IMR-90 (cell line): ENCODE measurements at regions not wholly inside any gene's neighbourhood (a gene's known extent, or its start where the extent isn't known, plus 50 kb on each side); places are given as distances from the start of the nearest gene placed in this dataset.

Experiments
- ATAC-seq: fragments of 200-7000 bp; cut with Tn5 transposase; 2 replicates; pipeline ENCODE4 v1.9.1; 2020; ENCODE audit warnings: low read depth, mild to moderate bottlenecking, moderate library complexity
- BruUV-seq: library from RNA; stranded (reverse); fragments of 400-500 nt; replicated peaks from 2 replicates; lab custom pipeline; 2021; lab: Mats Ljungman, UMichigan
- CTCF ChIA-PET: fragments of 300-600 bp; formaldehyde crosslinking; extraction: SDS; loops from one replicate; lab custom pipeline; 2021; ENCODE audit warnings: antibody characterized with exemption; lab: Yijun Ruan, JAX
- POLR2A ChIA-PET: fragments of 300-600 bp; sonication (Branson Sonifier 250); formaldehyde crosslinking; loops from one replicate; lab custom pipeline; 2022; ENCODE audit warnings: antibody characterized with exemption; ENCODE audit not compliant: unreplicated experiment; lab: Charles Lee
- DNase-seq: peaks from one replicate; pipeline ENCODE4 v3.0.0; 2013
- H2AFZ ChIP-seq: replicated peaks from 2 replicates; pipeline ENCODE3; 2013; ENCODE audit warnings: low read length, mild to moderate bottlenecking; ENCODE audit not compliant: poor library complexity
- H2AK5ac ChIP-seq: 2 replicates; pipeline ENCODE4 v1.6.1; 2013; ENCODE audit warnings: low read depth, low read length, inconsistent platforms
- H2AK9ac ChIP-seq: replicated peaks from 2 replicates; pipeline ENCODE3; 2013; ENCODE audit warnings: mild to moderate bottlenecking, low read depth, low read length, moderate library complexity; ENCODE audit not compliant: poor library complexity
- H2BK120ac ChIP-seq: 2 replicates; pipeline ENCODE4 v1.6.1; 2013; ENCODE audit warnings: low read depth, low read length, inconsistent platforms
- H2BK15ac ChIP-seq: 3 replicates; pipeline ENCODE4 v1.6.1; 2013; ENCODE audit warnings: low read depth, low read length, inconsistent platforms
- H2BK20ac ChIP-seq: 2 replicates; pipeline ENCODE4 v1.6.1; 2013; ENCODE audit warnings: low read depth, mild to moderate bottlenecking, inconsistent platforms, low read length, moderate library complexity
- H2BK5ac ChIP-seq: 2 replicates; pipeline ENCODE4 v1.6.1; 2013; ENCODE audit warnings: mild to moderate bottlenecking, low read depth, low read length, inconsistent platforms; ENCODE audit not compliant: poor library complexity, severe bottlenecking
- H3K14ac ChIP-seq: replicated peaks from 2 replicates; pipeline ENCODE4 v1.6.1; 2013; ENCODE audit warnings: low read depth, low read length, inconsistent platforms
- H3K18ac ChIP-seq: 2 replicates; pipeline ENCODE4 v1.6.1; 2013; ENCODE audit warnings: low read depth, low read length, control low read depth
- H3K23ac ChIP-seq: 2 replicates; pipeline ENCODE4 v1.6.1; 2013; ENCODE audit warnings: low read depth, low read length, inconsistent platforms
- H3K27ac ChIP-seq: 2 replicates; pipeline ENCODE4 v1.5.1; 2013; ENCODE audit warnings: mild to moderate bottlenecking, control low read depth, low read length; ENCODE audit not compliant: insufficient read depth
- H3K27me3 ChIP-seq: 2 replicates; pipeline ENCODE4 v1.6.1; 2013; ENCODE audit warnings: low read length; ENCODE audit not compliant: control insufficient read depth, insufficient read depth
- H3K36me3 ChIP-seq: 2 replicates; pipeline ENCODE4 v1.6.1; 2013; ENCODE audit warnings: low read length, mixed read lengths; ENCODE audit not compliant: control insufficient read depth, insufficient read depth
- H3K4ac ChIP-seq: 2 replicates; pipeline ENCODE4 v1.6.1; 2013; ENCODE audit warnings: low read depth, low read length, inconsistent platforms
- H3K4me1 ChIP-seq: 2 replicates; pipeline ENCODE4 v1.6.1; 2013; ENCODE audit warnings: low read length, mixed read lengths; ENCODE audit not compliant: control insufficient read depth, insufficient read depth
- H3K4me2 ChIP-seq: 2 replicates; pipeline ENCODE4 v1.6.1; 2013; ENCODE audit warnings: low read depth, mild to moderate bottlenecking, control low read depth, low read length, moderate library complexity
- H3K4me3 ChIP-seq: 2 replicates; pipeline ENCODE4 v1.5.1; 2013; ENCODE audit warnings: low read depth, mild to moderate bottlenecking, control low read depth, low read length, moderate library complexity; ENCODE audit not compliant: insufficient read depth
- H3K56ac ChIP-seq: 2 replicates; pipeline ENCODE4 v1.6.1; 2013; ENCODE audit warnings: low read length, inconsistent platforms; ENCODE audit not compliant: insufficient read depth; ENCODE audit errors: extremely low read depth
- H3K79me1 ChIP-seq, 2 experiments: 2 replicates each; pipeline ENCODE4 v1.6.1; 2013; ENCODE audit warnings: low read length in 2 of 2, inconsistent platforms in 1 of 2, low read depth in 1 of 2
- H3K9ac ChIP-seq: 2 replicates; pipeline ENCODE4 v1.6.1; 2013; ENCODE audit warnings: low read depth, low read length, control low read depth
- H3K9me1 ChIP-seq: 2 replicates; pipeline ENCODE4 v1.6.1; 2013; ENCODE audit warnings: low read length, inconsistent platforms; ENCODE audit not compliant: insufficient read depth
- H3K9me3 ChIP-seq: 2 replicates; pipeline ENCODE4 v1.6.1; 2013; ENCODE audit warnings: low read length; ENCODE audit not compliant: control insufficient read depth, insufficient read depth
- H4K20me1 ChIP-seq: 2 replicates; pipeline ENCODE4 v1.6.1; 2013; ENCODE audit warnings: low read length, inconsistent platforms; ENCODE audit not compliant: insufficient read depth
- H4K5ac ChIP-seq: 2 replicates; pipeline ENCODE4 v1.6.1; 2013; ENCODE audit warnings: mild to moderate bottlenecking, low read depth, low read length, control low read depth
- H4K8ac ChIP-seq, 2 experiments: 2 replicates each; pipeline ENCODE4 v1.6.1; 2013; ENCODE audit warnings: low read depth in 2 of 2, low read length in 2 of 2, control low read depth in 1 of 2, inconsistent platforms in 1 of 2
- H4K91ac ChIP-seq: 2 replicates; pipeline ENCODE4 v1.6.1; 2013; ENCODE audit warnings: low read depth, low read length, inconsistent platforms; ENCODE audit not compliant: insufficient read depth
- BHLHE40 ChIP-seq: fragments of 150-350 bp; IDR thresholded peaks from 2 replicates; pipeline ENCODE4 v1.6.1; 2016; ENCODE audit warnings: mild to moderate bottlenecking, low read depth, low read length
- CEBPB ChIP-seq: IDR thresholded peaks from 2 replicates; pipeline ENCODE4 v1.6.1; 2012; ENCODE audit warnings: low read depth, low read length, improper control_type of control experiment
- CHD1 ChIP-seq: IDR thresholded peaks from 2 replicates; pipeline ENCODE4 v1.6.1; 2012; ENCODE audit warnings: low read depth, low read length, improper control_type of control experiment
- FOS ChIP-seq: fragments of 150-350 bp; IDR thresholded peaks from 2 replicates; pipeline ENCODE4 v1.6.1; 2016; ENCODE audit warnings: low read depth, low read length
- MAFK ChIP-seq: IDR thresholded peaks from 2 replicates; pipeline ENCODE4 v1.6.1; 2012; ENCODE audit warnings: low read depth, low read length, improper control_type of control experiment
- MAZ ChIP-seq: IDR thresholded peaks from 2 replicates; pipeline ENCODE4 v1.6.1; 2012; ENCODE audit warnings: low read depth, mild to moderate bottlenecking, low read length, improper control_type of control experiment, moderate library complexity, borderline replicate concordance
- MXI1 ChIP-seq: IDR thresholded peaks from 2 replicates; pipeline ENCODE4 v1.6.1; 2012; ENCODE audit warnings: low read depth, mild to moderate bottlenecking, low read length, moderate library complexity, borderline replicate concordance
- NFE2L2 ChIP-seq: fragments of 150-350 bp; IDR thresholded peaks from 2 replicates; pipeline ENCODE4 v1.6.1; 2016; ENCODE audit warnings: low read depth, mild to moderate bottlenecking, low read length
- POLR2A ChIP-seq: IDR thresholded peaks from 2 replicates; pipeline ENCODE4 v1.6.1; 2012; ENCODE audit warnings: mild to moderate bottlenecking, low read depth, low read length
- RAD21 ChIP-seq: IDR thresholded peaks from 2 replicates; pipeline ENCODE4 v1.6.1; 2012; ENCODE audit warnings: low read length, improper control_type of control experiment
- RCOR1 ChIP-seq: IDR thresholded peaks from 2 replicates; pipeline ENCODE4 v1.6.1; 2012; ENCODE audit warnings: mild to moderate bottlenecking, low read length, improper control_type of control experiment; ENCODE audit not compliant: insufficient replicate concordance
- RFX5 ChIP-seq: IDR thresholded peaks from 2 replicates; pipeline ENCODE4 v1.8.0; 2012; ENCODE audit warnings: low read depth, mild to moderate bottlenecking, low read length, moderate library complexity
- SMC3 ChIP-seq: fragments of 150-350 bp; IDR thresholded peaks from 2 replicates; pipeline ENCODE4 v1.6.1; 2016; ENCODE audit warnings: low read depth, mild to moderate bottlenecking, antibody characterized with exemption, low read length, moderate library complexity
- USF2 ChIP-seq: fragments of 150-350 bp; IDR thresholded peaks from 2 replicates; pipeline ENCODE4 v1.6.1; 2017; ENCODE audit warnings: mild to moderate bottlenecking, antibody characterized with exemption, low read length, low read depth
- WGBS, 2 experiments: methylation state at CpG; one replicate each; pipeline versions ENCODE4 v1.1.5 to v1.1.7; 2013; ENCODE audit warnings: missing lambda C conversion rate in 2 of 2; ENCODE audit not compliant: insufficient read length in 1 of 2; ENCODE audit errors: extremely low coverage in 2 of 2; 5-methylcytosine and 5-hydroxymethylcytosine counted together
- dilution Hi-C: fragments of 300-500 bp; cut with HindIII; formaldehyde crosslinking; loops from one replicate; pipeline ENCODE4 v1.14.3; 2018; ENCODE audit warnings: low sequenced_read_pairs; ENCODE audit not compliant: unreplicated experiment
- in situ Hi-C: fragments of 300-500 bp; cut with MboI; formaldehyde crosslinking; loops from 3 replicates; pipeline ENCODE4 v1.14.3; 2019; ENCODE audit warnings: low sequenced_read_pairs, inconsistent platforms, mixed read lengths
- intact Hi-C: fragments of 100-400 bp; cut with micrococcal nuclease; formaldehyde crosslinking; loops from 2 replicates; pipeline ENCODE4 v1.10.0; 2022
- TF ChIP-seq, protein P1 (sequence below): fragments of 150-350 bp; IDR thresholded peaks from 2 replicates; pipeline ENCODE4 v1.6.1; 2016; ENCODE audit warnings: low read depth, mild to moderate bottlenecking, low read length, moderate library complexity, borderline replicate concordance

- BruUV-seq: no TSS peak
- Histone ChIP-seq H2AK9ac (no peak overlapping the region), H3K27ac (no peak overlapping the region), H4K5ac (no peak overlapping the region), H2AK5ac (peak overlapping the region; percentile 37; the same call in 1 of the 2 replicates), H2BK120ac (no peak overlapping the region), H2AFZ (no peak overlapping the region), H3K9ac (no peak overlapping the region), H3K56ac (no peak overlapping the region), H2BK15ac (no peak overlapping the region), H3K4me2 (no peak overlapping the region), H3K18ac (no peak overlapping the region), H2BK20ac (no peak overlapping the region), H3K9me3 (no peaks in the 10 kb centered on the region), H3K4me3 (no peak overlapping the region), H3K27me3 (no peaks in the 10 kb centered on the region), H4K20me1 (no peaks in the 10 kb centered on the region), H3K9me1 (peaks cover 8% of the 10 kb centered on the region), H3K4me1 (peaks cover 16% of the 10 kb centered on the region), H2BK5ac (no peak overlapping the region), H4K91ac (no peak overlapping the region), H4K8ac (no peak overlapping the region), H3K36me3 (no peaks in the 10 kb centered on the region), H3K14ac (no peak overlapping the region), H3K23ac (no peak overlapping the region), H3K4ac (no peak overlapping the region), H3K79me1 (no peaks in the 10 kb centered on the region)
- no peak for TF ChIP-seq BHLHE40
- TF ChIP-seq CHD1: no peak
- TF ChIP-seq MAFK: no peak
- TF ChIP-seq RAD21: no peak
- TF ChIP-seq POLR2A: no peak
- TF ChIP-seq NFE2L2: no peak
- TF ChIP-seq MXI1: no peak
- no peak for TF ChIP-seq MAZ
- TF ChIP-seq USF2: no peak
- no peak for TF ChIP-seq SMC3
- no peak for TF ChIP-seq RCOR1
- no peak for TF ChIP-seq FOS
- no peak for TF ChIP-seq RFX5
- no peak for TF ChIP-seq CEBPB
- TF ChIP-seq, protein P1, sequence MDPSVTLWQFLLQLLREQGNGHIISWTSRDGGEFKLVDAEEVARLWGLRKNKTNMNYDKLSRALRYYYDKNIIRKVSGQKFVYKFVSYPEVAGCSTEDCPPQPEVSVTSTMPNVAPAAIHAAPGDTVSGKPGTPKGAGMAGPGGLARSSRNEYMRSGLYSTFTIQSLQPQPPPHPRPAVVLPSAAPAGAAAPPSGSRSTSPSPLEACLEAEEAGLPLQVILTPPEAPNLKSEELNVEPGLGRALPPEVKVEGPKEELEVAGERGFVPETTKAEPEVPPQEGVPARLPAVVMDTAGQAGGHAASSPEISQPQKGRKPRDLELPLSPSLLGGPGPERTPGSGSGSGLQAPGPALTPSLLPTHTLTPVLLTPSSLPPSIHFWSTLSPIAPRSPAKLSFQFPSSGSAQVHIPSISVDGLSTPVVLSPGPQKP: no peak
- WGBS, 2 experiments: 20% methylated on average over 2 of the region's 6 CpGs; no CpG with 5 or more reads in 1 of the 2 experiments
- CTCF ChIA-PET: no interaction called here
- DNase-seq (no peak), ATAC-seq (no peak)
- POLR2A ChIA-PET: no interaction called here
- in situ Hi-C loops (no loop called here), intact Hi-C loops (no loop called here), dilution Hi-C loops (no loop called here)
Measured at GRCh38 chr20:52035498-52035897, 156.1 kb downstream of the ZFP64 start.
